SK-N-MC (cell line): ENCODE measurements at regions not wholly inside any gene's neighbourhood (a gene's known extent, or its start where the extent isn't known, plus 50 kb on each side); places are given as distances from the start of the nearest gene placed in this dataset.

ENCODE experiments used
- EZH2 ChIP-seq: fragments of 200-600 bp; sonication (generic); IDR thresholded peaks from one replicate; pipeline ENCODE4 v1.6.1; 2017; ENCODE audit warnings: antibody characterized with exemption
- POLR2AphosphoS5 ChIP-seq: IDR thresholded peaks from 2 replicates; pipeline ENCODE4 v1.6.1; 2012; ENCODE audit warnings: mild to moderate bottlenecking, low read depth, low read length, borderline replicate concordance

GRCh38 chr13:58619396-58620113 lies 988.0 kb downstream of the PCDH17 start:
- no peak for TF ChIP-seq POLR2AphosphoS5
- TF ChIP-seq EZH2, result no peak
